GM21737 (cell line): ENCODE measurements at regions not wholly inside any gene's neighbourhood (a gene's known extent, or its start where the extent isn't known, plus 50 kb on each side); places are given as distances from the start of the nearest gene placed in this dataset.
"Not testable (repeated sequence)": the region's sequence is repeated elsewhere in the genome, so short reads cannot be mapped to it uniquely, and the experiment has no call there.

Experiments used
- ATAC-seq: cut with Tn5 transposase; IDR thresholded peaks from one replicate; pipeline ENCODE4 v1.9.1; 2021; ENCODE audit warnings: mild to moderate bottlenecking, moderate library complexity; ENCODE audit not compliant: unreplicated experiment

DNA sequence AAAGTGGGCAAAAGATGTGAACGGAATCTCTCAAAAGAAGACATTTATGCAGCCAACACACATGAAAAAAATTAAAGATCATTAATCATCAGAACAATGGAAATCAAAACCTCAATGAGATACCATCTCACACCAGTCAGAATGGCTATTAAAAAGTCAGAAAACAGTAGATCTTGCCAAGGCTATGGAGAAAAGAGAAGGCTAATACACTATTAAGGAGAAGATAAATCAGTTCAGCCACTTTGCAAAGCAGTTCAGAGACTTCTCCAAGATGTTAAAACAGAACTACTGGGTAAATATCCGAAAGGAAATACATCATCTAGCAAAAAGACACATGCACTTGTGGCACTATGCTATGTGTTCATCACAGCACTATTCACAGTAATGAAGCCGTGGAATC, 388.2 kb upstream of the LUZP2 start:
- no peak for ATAC-seq

DNA sequence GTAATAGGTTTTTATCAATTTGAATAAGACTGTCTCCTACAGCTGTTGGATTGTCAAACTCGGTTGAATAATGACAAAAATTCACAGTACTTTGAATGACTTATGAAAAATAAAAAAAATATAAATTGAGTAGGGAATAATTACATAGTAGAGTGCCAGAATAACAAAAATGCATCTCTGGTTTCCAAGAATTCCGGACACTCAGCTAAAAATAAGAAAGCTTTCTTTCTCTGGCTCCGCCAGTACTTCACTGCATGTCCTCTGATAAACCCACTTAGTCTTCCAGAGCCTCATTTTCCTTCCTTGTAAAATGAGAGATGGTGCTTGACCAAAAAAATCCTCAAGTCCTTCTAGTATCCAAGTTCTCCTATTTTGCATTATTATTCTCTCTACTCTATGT, 374.6 kb upstream of the LUZP2 start:
- no peak for ATAC-seq

GRCh38 chr11:24124876-24125275, 372.0 kb upstream of the LUZP2 start:
- no peak for ATAC-seq

GRCh38 chr11:24131698-24132097, 365.2 kb upstream of the LUZP2 start:
- no peak for ATAC-seq

- ATAC-seq, result no peak
These were observed 364.4 kb upstream of the LUZP2 start for GRCh38 chr11:24132471-24132870.

DNA sequence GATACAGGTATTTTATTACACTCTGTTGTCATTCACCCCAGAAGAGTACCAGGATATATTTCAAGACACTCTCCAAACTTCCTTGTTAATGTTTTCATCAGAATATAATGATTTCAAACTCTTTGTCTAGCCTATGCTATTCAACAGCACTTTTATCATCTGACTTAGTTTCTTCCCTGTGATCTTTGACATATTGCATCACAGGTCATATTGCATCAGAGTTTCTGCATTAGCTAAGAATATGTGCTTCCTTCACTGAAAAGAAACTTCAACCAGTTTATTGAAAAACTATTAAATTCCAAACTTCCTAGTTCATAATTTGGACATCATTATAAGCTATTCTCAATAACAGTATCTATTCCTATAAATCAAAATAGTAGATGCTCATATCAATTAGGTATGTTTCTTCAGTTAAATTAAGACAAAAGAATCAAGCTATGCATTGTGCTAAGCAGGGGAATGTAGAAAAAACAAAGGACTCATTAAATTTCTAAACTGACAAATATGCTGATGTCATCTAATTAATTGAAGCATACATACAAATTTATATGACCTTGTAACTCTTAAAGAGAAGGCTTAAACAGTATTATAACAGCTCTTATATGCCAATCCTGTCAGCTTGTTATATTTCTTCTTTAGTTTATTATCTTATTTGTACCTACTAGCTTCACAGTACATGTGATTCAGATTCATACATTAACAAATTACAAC, 361.8 kb upstream of the LUZP2 start:
- no peak for ATAC-seq

- no peak for ATAC-seq
These were observed 354.8 kb upstream of the LUZP2 start for GRCh38 chr11:24142062-24142461.

- ATAC-seq, result no peak
These were observed 351.4 kb upstream of the LUZP2 start for GRCh38 chr11:24145411-24145810.

GRCh38 chr11:24153337-24153736, 343.5 kb upstream of the LUZP2 start:
- ATAC-seq, result no peak

DNA sequence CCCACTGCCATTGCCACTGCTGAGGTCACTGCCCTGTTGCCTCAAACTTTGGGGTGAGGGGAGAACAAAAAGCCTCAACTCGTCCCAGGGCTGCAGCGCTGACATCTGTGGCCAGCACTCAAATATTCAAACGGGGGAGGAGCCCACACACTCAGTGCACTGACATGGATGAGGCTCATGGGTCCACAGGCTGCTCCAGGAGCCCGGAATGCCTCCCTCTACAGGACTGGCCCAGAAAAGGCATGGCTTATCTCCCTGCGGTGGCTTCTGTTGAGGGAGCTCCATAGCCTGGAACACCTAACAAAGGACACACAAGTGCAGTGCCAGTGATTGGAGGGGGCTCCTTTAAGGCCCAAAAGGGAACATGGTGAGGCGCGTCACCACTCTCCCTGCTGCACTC, 341.1 kb upstream of the LUZP2 start:
- no peak for ATAC-seq

- no peak for ATAC-seq
These were observed 339.5 kb upstream of the LUZP2 start for GRCh38 chr11:24157316-24157715.

DNA sequence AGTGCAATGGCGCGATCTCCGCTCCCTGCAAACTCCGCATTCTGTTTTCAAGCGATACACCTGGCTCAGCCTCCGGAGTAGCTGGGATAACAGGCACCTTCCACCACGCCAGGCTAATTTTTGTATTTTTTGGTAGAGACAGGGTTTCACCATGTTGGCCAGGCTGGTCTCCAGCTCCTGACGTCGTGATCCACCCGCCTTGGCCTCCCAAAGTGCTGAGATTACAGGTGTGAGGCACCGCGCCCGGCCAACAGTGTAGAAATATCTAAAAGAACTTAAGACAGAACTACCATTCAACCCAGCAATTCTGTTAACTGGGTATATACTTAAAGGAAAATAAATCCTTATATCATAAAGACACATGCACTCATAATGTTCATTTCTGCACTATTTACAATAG, 335.3 kb upstream of the LUZP2 start:
- ATAC-seq, result no peak

DNA sequence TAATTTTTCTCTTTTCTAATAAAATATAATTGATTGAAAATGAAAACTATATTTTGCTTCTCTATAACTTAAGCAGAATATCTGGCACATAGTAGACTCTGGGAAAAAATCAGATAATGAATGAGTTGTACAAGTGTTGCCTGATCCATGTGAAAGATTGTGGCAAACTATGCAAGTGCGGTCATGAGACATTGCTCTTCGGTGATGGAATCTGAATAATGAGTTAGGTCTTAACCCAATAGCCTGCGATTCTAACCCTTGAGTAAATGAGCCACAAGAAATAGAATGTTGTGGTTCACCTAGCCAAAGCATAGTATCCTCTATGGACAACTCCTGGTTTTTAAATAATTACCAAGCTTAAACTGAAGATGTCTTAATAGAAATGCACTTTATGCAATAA, 333.7 kb upstream of the LUZP2 start:
- no peak for ATAC-seq

GRCh38 chr11:24163841-24164240, 333.0 kb upstream of the LUZP2 start:
- ATAC-seq, result no peak

- ATAC-seq, result no peak
These were observed 325.0 kb upstream of the LUZP2 start for GRCh38 chr11:24171869-24172268.

- ATAC-seq, result no peak
These were observed 315.3 kb upstream of the LUZP2 start for GRCh38 chr11:24181395-24182047.

- not testable (repeated sequence) for ATAC-seq
These were observed 311.3 kb upstream of the LUZP2 start for GRCh38 chr11:24185535-24185934.

DNA sequence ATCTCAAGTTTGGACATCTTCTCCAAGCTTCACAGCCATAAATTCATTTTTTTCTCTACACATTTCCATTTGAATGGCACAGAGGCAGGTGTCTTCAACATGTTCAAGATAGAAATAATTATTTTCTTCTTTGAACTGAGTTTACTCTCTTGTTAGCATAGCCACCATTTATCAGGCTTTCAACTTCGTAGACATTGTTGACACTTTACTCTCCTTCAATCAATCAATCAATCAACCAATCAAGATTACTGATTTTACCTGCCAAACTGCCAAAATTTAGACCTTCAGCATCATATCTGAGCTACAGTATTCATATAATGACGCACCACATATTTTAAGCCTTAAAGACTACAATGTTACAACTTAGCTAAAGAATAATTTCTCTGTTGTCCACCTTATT, 300.1 kb upstream of the LUZP2 start:
- no peak for ATAC-seq

- ATAC-seq, result no peak
These were observed 298.4 kb upstream of the LUZP2 start for GRCh38 chr11:24198481-24198880.

GRCh38 chr11:24199461-24199860, 297.4 kb upstream of the LUZP2 start:
- ATAC-seq, result no peak

- ATAC-seq, result no peak
These were observed 290.8 kb upstream of the LUZP2 start for GRCh38 chr11:24206030-24206429.

DNA sequence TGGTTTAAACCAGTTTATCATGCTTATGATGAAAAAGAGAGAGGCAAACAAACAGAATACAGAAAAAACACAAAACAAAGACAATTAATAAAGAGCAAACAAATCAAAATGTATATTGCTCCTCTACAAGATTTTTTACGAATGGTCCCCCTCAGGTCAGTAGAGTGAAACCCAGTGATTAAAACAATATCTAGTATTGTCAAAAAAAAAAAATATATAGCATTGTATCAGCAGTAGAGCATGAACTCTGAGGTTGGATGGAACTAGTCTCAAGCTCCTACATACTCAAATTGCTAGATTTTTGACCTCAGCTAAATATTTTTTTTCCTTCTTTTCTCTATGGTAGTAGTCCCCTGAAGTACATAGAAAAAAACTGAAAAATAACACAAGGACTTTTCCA, 290.3 kb upstream of the LUZP2 start:
- ATAC-seq, result no peak

- no peak for ATAC-seq
These were observed 280.4 kb upstream of the LUZP2 start for GRCh38 chr11:24216488-24216887.
